ENCODE measurements at regions not wholly inside any gene's neighbourhood (a gene's known extent, or its start where the extent isn't known, plus 50 kb on each side); places are given as distances from the start of the nearest gene placed in this dataset.
"Not testable (repeated sequence)": the region's sequence is repeated elsewhere in the genome, so short reads cannot be mapped to it uniquely, and the experiment has no call there.

DNA sequence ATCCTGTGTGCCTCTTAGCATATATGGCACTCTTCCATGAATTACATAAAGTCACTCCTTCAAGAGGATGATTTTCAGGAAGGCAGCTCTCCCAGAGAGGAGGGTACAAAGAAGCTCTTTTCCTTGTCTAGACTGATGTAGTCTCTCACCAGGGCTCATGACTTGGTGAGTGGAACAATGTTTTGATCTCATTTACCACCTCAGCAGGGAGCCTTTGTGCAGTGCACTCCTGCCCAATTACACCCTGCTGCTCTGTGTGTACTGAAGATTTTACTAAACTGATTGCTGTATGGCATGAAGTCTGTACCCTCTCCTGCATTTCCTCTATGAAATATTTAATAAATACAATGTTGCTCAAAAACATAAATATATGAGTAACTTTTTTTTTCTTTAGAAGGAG, 598.3 kb upstream of the HS3ST5 start:
- H3K4me1 Mint-ChIP-seq = no peaks in the 10 kb centered on the region
- H3K36me3 Mint-ChIP-seq = no peaks in the 10 kb centered on the region
- peaks cover 7% of the 10 kb centered on the region for H3K9me3 Mint-ChIP-seq
- no peaks in the 10 kb centered on the region for H3K27me3 Mint-ChIP-seq (ENCODE audit: low read depth)
- no peak overlapping the region for H3K4me3 Mint-ChIP-seq
- no peak overlapping the region for H3K27ac Mint-ChIP-seq
- DNase-seq (ENCODE audit: low spot score in 2 of 2, unreplicated experiment in 2 of 2) = no peak
- TF ChIP-seq, protein P1, sequence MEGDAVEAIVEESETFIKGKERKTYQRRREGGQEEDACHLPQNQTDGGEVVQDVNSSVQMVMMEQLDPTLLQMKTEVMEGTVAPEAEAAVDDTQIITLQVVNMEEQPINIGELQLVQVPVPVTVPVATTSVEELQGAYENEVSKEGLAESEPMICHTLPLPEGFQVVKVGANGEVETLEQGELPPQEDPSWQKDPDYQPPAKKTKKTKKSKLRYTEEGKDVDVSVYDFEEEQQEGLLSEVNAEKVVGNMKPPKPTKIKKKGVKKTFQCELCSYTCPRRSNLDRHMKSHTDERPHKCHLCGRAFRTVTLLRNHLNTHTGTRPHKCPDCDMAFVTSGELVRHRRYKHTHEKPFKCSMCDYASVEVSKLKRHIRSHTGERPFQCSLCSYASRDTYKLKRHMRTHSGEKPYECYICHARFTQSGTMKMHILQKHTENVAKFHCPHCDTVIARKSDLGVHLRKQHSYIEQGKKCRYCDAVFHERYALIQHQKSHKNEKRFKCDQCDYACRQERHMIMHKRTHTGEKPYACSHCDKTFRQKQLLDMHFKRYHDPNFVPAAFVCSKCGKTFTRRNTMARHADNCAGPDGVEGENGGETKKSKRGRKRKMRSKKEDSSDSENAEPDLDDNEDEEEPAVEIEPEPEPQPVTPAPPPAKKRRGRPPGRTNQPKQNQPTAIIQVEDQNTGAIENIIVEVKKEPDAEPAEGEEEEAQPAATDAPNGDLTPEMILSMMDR (IDR thresholded peaks at IDR 0.05; ENCODE audit: unreplicated experiment) = no peak

DNA sequence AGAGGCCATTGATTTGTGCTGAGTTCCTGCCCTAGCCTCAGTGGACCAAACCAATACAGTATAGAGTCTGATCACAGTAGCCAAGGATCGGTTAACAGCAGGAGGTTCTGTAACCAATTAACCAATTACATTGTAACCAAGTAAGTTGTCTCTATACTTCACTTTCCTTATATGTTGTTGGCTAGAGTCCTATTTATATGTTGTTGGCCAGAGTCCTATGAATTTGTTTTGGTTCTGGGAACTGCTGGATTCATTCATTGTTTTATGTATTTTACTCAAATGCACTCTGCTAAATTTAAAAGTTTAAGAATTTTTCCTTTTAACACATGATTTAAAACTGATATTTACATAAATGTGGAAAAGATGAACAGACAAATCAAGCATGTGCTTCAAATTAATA, 597.4 kb upstream of the HS3ST5 start:
- TF ChIP-seq, protein P1 (IDR thresholded peaks at IDR 0.05; ENCODE audit: unreplicated experiment) = no peak
- H3K9me3 Mint-ChIP-seq = peaks cover 5% of the 10 kb centered on the region
- no peak overlapping the region for H3K27ac Mint-ChIP-seq
- H3K4me1 Mint-ChIP-seq = no peaks in the 10 kb centered on the region
- H3K27me3 Mint-ChIP-seq (ENCODE audit: low read depth) = no peaks in the 10 kb centered on the region
- H3K36me3 Mint-ChIP-seq = no peaks in the 10 kb centered on the region
- H3K4me3 Mint-ChIP-seq = no peak overlapping the region
- DNase-seq (ENCODE audit: low spot score in 2 of 2, unreplicated experiment in 2 of 2) = no peak

DNA sequence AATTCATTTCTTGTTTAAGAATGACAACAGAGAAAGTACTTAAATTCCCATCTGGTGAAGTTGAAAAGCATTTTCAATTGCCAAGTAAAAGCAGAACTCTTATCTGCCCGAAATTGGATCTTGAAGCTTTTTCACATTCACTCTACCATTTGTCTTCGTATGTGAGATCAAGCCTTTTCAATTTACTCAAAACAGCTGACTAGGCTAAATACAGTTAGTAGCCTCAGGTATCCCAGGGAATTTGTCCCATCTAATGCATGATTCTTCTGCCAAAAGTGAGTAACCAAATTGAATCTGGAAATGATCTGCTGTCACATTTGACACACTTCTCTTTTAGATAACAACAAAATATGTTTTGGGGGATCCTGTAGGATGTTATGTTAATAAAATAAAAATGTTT, 596.8 kb upstream of the HS3ST5 start:
- Mint-ChIP-seq H3K27me3 (ENCODE audit: low read depth) (no peaks in the 10 kb centered on the region), H3K27ac (no peak overlapping the region), H3K4me3 (no peak overlapping the region), H3K36me3 (no peaks in the 10 kb centered on the region), H3K9me3 (peaks cover 2% of the 10 kb centered on the region), H3K4me1 (no peaks in the 10 kb centered on the region)
- no peak for DNase-seq (ENCODE audit: low spot score in 2 of 2, unreplicated experiment in 2 of 2)
- TF ChIP-seq, protein P1 (IDR thresholded peaks at IDR 0.05; ENCODE audit: unreplicated experiment) = no peak

DNA sequence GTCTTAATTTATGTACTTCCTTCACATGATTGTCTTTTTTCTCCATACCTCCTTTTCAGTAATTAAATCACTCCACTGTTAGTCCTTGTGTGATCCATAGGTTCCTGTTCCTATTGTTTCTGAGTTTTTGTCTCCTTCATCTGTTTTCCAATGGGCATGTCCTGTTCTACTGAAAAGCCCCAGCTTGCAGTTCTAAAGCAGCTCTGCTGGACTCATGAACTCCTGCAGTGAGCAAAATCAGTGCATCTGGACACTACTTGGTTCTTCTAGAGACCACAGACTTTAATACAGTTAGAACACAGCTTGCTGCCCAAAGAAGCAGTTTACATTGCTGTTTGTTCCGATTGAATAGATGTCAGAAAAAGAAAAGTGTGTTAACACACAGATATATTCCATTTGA, 593.3 kb upstream of the HS3ST5 start:
- H3K27me3 Mint-ChIP-seq (ENCODE audit: low read depth) = no peaks in the 10 kb centered on the region
- DNase-seq (ENCODE audit: low spot score in 2 of 2, unreplicated experiment in 2 of 2) = no peak
- H3K9me3 Mint-ChIP-seq = peaks cover 13% of the 10 kb centered on the region
- H3K27ac Mint-ChIP-seq = no peak overlapping the region
- H3K4me1 Mint-ChIP-seq = no peaks in the 10 kb centered on the region
- H3K4me3 Mint-ChIP-seq = no peak overlapping the region
- TF ChIP-seq, protein P1 (IDR thresholded peaks at IDR 0.05; ENCODE audit: unreplicated experiment) = no peak
- H3K36me3 Mint-ChIP-seq = no peaks in the 10 kb centered on the region

DNA sequence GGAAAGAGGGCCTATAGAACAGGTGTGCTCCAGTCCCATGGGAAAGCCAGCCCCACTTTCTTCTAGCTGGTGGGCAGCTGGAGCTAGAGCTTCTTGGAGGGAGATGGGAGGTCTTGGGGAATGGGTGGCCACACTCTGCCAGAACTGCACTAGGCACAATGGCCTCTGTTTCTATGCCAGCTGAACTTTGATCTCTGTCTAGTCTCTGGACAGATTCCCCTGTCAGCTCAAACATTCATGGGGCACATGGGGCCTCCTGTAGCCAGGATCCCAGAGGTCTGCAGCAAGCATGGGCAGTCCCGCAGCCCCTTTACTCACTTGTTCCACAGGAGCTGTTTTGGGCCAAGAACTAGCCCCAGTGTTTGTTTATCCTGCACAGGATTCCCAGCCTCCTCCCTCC, 591.3 kb upstream of the HS3ST5 start:
- H3K9me3 Mint-ChIP-seq = peaks cover 27% of the 10 kb centered on the region
- TF ChIP-seq, protein P1 (IDR thresholded peaks at IDR 0.05; ENCODE audit: unreplicated experiment) = no peak
- no peak overlapping the region for H3K27ac Mint-ChIP-seq
- no peaks in the 10 kb centered on the region for H3K27me3 Mint-ChIP-seq (ENCODE audit: low read depth)
- H3K4me3 Mint-ChIP-seq = no peak overlapping the region
- H3K4me1 Mint-ChIP-seq = no peaks in the 10 kb centered on the region
- H3K36me3 Mint-ChIP-seq = no peaks in the 10 kb centered on the region
- no peak for DNase-seq (ENCODE audit: low spot score in 2 of 2, unreplicated experiment in 2 of 2)

DNA sequence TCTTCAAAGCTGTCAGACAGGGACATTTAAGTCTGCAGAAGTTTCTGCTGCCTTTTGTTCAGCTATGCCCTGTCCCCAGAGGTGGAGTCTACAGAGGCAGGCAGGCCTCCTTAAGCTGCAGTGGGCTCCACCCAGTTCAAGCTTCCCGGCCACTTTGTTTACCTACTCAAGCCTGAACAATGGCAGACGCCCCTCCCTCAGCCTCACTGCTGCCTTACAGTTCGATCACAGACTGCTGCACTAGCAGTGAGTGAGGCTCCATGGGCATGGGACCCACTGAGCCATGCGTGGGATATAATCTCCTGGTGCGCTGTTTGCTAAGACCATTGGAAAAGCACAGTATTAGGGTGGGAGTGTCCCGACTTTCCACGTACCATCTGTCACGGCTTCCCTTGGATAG, 585.9 kb upstream of the HS3ST5 start:
- H3K36me3 Mint-ChIP-seq; DNase-seq (ENCODE audit: low spot score in 2 of 2, unreplicated experiment in 2 of 2); H3K4me1 Mint-ChIP-seq; H3K27ac Mint-ChIP-seq; H3K4me3 Mint-ChIP-seq; H3K27me3 Mint-ChIP-seq (ENCODE audit: low read depth): not testable (repeated sequence)
- H3K9me3 Mint-ChIP-seq = peaks cover 49% of the 10 kb centered on the region

Measured in mesothelial cell of epicardium (in vitro differentiated cells).